GM12872 (cell line): ENCODE measurements at regions not wholly inside any gene's neighbourhood (a gene's known extent, or its start where the extent isn't known, plus 50 kb on each side); places are given as distances from the start of the nearest gene placed in this dataset.

Source experiments
- TF ChIP-seq, protein P1 (sequence below): IDR thresholded peaks from 3 replicates; pipeline ENCODE4 v1.5.1; 2011; ENCODE audit warnings: low read depth, mild to moderate bottlenecking, low read length, moderate library complexity; ENCODE audit not compliant: insufficient read depth

DNA sequence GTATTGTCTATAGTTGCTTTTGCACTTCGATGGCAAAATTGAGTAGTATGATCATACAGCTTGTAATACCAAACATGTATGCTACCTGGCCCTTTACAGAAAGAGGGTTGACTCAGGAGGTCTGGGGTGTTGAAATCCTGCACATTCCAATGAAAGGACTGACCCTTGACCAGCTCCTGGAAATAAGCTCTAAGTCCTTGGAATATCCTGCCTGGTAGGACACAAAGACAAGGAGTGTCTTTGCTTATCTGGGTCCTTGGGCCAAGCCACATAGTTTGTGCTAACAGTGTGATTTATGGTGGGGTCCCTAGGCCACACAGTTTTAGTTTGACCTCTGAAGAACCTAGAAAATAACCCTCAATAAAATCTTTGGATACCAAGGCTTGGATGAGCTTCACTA, 89.3 kb upstream of the FTMT start:
- TF ChIP-seq, protein P1, sequence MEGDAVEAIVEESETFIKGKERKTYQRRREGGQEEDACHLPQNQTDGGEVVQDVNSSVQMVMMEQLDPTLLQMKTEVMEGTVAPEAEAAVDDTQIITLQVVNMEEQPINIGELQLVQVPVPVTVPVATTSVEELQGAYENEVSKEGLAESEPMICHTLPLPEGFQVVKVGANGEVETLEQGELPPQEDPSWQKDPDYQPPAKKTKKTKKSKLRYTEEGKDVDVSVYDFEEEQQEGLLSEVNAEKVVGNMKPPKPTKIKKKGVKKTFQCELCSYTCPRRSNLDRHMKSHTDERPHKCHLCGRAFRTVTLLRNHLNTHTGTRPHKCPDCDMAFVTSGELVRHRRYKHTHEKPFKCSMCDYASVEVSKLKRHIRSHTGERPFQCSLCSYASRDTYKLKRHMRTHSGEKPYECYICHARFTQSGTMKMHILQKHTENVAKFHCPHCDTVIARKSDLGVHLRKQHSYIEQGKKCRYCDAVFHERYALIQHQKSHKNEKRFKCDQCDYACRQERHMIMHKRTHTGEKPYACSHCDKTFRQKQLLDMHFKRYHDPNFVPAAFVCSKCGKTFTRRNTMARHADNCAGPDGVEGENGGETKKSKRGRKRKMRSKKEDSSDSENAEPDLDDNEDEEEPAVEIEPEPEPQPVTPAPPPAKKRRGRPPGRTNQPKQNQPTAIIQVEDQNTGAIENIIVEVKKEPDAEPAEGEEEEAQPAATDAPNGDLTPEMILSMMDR, result no peak

DNA sequence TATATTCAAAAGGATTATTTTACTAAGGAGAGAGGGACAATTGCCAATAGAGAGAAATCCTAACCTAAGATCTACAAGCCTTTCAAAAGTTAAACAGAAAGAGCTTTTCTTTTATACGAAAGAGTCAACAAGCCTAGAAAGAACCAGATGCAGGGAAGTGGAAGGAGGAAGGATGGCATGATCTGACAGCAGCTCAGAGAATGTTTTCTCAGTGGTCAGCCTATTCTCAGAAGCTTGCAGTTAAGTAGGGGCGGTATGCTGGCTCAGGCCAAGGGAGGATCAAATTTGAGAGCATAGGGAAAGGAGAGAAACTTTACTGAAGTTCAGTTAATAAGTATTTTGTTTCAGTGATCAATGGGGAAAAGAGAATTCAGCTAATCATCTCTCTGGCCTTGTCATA, 88.0 kb upstream of the FTMT start:
- TF ChIP-seq, protein P1, result no peak

DNA sequence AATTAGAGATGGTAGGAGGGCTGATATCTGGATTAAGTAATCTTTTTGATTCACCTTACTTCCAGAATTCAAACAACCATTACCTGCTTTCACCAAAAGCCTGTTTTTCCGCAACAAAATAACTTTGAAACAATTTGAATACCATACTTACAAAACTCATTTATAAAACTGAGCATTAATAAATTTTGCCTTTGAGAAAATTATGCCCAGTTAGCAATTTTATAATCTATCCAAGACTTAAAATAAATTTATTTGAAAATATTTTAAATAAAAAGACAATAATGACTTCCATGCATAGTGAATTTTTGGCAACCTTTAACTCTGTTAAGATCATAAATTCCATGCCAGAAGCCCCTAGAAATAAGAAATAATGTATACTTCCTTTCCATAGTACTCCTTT, 71.3 kb upstream of the FTMT start:
- TF ChIP-seq, protein P1, result no peak

DNA sequence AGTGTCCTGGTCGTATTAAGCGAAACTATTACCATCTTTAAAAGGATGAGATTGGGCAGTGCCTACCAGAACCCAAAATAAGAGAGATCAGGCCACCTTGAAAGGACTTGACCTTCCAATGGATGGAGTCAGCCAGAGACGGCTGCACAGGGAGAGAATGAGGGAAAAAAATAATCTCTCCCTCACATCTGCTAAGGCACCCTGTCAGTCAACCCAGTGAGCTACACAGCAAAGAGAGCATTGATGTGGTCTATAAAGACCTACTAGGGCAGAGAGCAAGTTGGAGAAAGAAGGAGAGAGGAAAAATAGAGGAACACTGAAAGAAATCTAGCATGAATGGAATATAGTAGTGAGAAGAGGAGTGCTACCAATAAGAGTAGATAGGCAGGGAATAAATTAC, 68.0 kb upstream of the FTMT start:
- TF ChIP-seq, protein P1, result no peak

DNA sequence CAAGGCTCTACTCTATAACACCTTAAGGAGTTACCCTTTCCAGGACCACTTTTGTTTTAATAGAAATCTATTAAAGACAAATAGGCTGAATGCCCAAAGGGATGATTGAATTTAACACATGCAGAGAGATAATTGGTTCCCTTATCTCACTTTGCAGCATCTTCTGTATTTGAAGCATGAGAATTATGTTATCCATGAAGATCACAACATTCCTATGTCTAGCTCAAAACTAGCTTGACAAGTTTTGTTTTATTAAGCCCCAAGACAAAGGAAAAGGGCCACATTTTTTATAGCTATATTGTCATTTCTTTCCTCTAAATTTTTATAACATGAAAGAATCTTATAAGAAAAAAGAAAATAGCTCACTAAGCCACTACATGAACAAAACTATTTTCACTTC, 57.9 kb upstream of the FTMT start:
- TF ChIP-seq, protein P1, result no peak

DNA sequence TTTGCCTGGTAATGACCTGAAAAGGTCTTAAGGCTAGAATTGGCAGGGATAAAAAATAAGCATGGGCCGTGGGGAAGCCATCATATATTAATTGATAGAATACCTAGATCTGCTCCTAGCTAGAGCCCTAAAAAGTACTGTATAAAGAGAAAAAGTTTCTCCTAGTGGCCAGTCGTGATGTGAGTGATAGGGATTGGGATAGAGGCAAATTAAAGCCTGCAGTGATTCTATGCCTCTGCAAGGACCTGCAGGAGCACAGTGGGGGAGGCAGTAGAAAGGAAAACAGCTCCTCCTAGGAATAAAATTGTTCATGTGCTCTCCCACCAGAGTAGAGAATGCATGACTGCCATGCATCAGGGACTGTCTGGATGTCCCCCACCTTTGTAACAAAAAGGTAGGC, 56.2 kb upstream of the FTMT start:
- TF ChIP-seq, protein P1, result no peak

DNA sequence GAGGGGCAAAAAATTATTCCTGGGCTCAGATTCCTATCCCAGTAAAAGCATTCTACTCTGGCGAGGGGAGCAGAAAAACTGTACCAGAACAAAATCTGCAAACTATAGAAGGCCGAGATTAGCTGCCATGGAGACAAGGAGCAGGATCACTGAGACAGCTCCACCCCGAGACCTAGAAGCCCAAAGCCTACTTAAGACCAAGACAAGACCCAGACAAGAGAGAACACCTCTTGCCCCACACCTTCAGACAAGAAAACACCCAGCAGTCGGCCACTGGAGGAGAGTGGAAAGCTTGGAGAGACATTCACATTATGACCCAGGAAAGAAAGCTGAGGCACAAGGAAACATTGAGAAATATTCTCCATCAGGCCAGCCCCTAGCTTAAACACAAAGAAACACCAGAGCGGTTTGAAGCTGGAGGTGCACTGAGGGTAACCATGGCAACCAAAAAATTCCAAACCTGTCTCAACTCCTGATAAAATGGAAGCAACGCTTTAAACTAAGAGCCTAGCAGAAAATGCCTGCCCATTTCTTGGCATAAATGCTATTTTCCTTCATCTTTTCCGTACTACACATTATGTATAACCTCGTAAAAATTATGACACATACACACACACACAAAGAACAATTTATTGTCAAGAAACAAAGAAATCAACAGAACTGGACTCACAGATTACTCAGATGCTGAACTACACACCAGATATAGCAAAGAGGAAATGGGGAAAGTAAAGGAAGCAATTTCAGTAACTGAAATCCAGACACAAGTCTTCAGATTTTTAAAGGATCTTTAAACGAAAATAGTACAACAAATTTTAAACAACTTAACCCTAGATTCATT, 53.8 kb upstream of the FTMT start:
- TF ChIP-seq, protein P1, result no peak
